ENCODE measurements at regions not wholly inside any gene's neighbourhood (a gene's known extent, or its start where the extent isn't known, plus 50 kb on each side); places are given as distances from the start of the nearest gene placed in this dataset.

DNA sequence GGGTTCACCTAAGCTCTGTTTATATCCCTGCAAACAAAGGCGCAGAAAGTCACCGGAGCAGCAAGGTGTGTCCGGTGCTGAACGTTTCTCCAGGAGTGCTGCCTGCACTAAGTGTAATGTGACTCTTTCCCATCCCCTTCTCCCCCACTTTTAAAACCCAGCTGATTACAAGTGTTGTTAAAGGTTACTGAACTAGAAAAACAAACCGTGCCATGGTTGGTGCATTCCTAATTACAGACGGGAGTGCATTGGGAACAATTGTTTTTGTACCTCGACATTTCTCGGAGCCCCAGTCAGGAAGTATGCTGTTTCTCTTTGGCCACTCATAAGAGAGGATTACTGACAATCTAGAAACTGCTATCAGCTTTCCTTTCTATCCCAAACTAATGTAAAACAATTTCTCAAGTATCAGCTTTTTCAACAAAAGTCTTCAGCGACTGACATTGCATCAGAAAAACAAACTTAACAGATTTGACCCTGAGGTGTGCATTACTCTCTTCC is 441.0 kb upstream of the SALL1 start:
- DNase-seq (ENCODE audit: low read depth), result no peak
- TF ChIP-seq, protein P1, sequence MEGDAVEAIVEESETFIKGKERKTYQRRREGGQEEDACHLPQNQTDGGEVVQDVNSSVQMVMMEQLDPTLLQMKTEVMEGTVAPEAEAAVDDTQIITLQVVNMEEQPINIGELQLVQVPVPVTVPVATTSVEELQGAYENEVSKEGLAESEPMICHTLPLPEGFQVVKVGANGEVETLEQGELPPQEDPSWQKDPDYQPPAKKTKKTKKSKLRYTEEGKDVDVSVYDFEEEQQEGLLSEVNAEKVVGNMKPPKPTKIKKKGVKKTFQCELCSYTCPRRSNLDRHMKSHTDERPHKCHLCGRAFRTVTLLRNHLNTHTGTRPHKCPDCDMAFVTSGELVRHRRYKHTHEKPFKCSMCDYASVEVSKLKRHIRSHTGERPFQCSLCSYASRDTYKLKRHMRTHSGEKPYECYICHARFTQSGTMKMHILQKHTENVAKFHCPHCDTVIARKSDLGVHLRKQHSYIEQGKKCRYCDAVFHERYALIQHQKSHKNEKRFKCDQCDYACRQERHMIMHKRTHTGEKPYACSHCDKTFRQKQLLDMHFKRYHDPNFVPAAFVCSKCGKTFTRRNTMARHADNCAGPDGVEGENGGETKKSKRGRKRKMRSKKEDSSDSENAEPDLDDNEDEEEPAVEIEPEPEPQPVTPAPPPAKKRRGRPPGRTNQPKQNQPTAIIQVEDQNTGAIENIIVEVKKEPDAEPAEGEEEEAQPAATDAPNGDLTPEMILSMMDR (IDR thresholded peaks at IDR 0.05; ENCODE audit: insufficient read depth, low read length), result no peak
- H3K4me3 ChIP-seq (ENCODE audit: low read depth, low read length), result no peak overlapping the region

DNA sequence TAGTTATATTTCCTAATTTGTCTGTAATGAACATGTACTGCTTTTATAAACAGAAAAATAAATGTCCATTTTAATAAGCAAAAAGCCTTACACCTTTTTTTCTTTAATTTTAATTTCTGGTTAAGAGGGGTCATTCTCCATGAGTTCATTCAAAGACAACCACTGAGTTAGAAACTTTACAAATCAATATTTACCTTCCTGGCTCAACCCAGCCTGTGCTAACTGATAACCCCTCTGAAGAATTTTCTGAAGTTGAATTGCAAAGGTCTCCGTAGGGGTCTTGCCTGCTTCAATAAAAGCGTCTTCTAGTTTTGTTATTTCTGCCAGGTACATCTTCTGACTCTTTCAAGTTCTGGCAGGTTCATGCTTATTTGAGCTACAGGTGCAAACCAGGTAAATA is 440.4 kb upstream of the SALL1 start:
- DNase-seq (ENCODE audit: low read depth), result no peak
- no peak overlapping the region for H3K4me3 ChIP-seq (ENCODE audit: low read depth, low read length)
- TF ChIP-seq, protein P1 (IDR thresholded peaks at IDR 0.05; ENCODE audit: insufficient read depth, low read length), result no peak

DNA sequence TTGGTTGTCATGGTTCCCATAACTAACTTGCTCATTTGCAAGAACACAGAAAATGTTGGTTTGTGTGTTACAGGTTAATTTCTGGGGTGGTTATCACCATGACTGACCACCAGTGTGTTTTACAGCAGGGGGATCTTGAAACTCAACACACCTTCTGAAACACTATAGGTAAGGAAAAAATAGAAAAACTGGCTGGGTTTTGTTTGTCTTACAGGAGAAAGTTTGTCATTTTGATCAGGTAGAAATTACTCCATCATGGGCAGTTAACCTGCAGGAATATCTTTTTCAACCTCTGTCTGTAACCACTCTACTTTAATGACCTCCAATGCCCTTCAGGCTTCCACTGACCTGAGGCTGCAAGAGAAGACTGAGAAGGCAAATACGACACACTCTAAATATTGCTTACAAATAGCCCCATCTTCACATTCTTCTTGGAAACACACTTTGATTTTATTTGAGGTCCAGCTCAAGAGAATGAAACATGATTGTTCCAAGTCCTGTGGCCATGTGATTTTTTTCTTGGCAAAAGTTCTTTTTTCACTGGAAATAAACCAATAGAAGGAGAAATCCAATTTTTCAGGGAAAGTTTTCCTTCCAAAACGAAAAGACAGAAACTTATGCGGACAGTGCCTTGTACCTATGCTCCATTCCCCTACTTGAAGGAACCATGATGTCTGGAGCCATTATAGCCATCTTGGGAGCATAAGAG is 428.7 kb upstream of the SALL1 start:
- no peak for DNase-seq (ENCODE audit: low read depth)
- TF ChIP-seq, protein P1 (IDR thresholded peaks at IDR 0.05; ENCODE audit: insufficient read depth, low read length), result no peak
- H3K4me3 ChIP-seq (ENCODE audit: low read depth, low read length), result no peak overlapping the region

DNA sequence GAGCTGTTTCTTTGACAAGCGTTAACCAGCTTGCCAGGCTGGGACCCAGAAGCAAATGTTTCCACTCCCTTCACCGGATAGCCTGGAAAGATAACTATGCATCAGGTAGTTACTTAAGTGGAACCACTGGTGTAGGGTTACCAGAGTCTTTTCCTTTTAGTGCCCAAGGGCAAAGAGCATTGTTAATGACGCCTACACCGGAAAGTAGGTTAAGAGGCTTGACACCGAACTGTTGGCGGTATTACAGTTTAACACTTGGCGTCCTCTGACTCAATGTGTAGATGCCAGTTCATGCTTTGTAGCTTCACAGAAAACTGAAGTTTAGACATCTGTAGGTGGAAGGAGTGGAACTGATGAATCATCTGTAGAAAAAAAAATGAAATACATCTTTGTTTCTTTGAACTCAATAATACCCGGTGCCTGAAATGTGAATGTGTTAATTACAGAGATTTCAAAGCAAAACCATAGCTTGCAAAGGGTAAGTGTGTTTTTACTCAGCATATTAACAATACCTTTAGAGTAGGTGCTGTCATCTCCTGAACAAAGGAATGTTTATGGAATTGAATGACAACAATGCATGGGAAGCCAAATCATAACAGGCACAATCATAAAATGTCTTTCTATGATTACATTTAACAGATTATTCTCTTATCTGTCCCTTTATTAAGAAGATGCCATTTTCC is 426.7 kb upstream of the SALL1 start:
- TF ChIP-seq, protein P1 (IDR thresholded peaks at IDR 0.05; ENCODE audit: insufficient read depth, low read length), result no peak
- DNase-seq (ENCODE audit: low read depth), result no peak
- H3K4me3 ChIP-seq (ENCODE audit: low read depth, low read length), result no peak overlapping the region

DNA sequence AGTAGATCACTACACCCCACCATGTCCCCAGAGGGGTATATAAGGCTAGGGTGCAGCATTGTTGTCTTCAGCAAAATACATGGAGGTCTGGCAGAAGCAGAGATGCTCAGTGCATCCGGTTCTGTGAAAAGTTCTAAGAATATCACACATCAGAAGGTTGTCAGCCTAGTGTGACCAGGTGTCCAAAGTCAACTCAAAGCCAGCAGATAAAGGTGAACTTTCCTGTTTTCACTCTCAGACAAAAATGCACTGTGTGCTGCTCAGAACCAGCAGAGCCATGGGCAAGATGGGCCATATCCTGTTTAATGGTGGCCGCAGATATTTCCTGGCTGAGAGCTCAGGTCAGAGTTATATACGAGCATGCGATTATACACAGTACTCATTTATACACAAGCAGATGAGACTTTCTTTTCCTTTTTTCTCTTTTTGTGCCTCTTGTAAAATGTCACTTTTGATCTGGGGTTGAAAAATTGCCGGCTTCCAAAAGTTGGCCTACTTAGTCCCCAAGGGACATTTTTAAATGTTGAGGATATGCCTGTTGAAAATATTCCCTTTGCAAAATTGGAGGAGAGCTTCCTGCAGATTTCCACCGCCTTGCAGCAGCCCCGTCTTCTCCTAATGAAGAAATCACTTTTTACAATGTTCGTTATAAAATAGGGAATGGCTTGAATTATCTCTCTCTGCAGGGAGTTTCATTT is 425.6 kb upstream of the SALL1 start:
- no peak for DNase-seq (ENCODE audit: low read depth)
- TF ChIP-seq, protein P1 (IDR thresholded peaks at IDR 0.05; ENCODE audit: insufficient read depth, low read length), result no peak
- no peak overlapping the region for H3K4me3 ChIP-seq (ENCODE audit: low read depth, low read length)

DNA sequence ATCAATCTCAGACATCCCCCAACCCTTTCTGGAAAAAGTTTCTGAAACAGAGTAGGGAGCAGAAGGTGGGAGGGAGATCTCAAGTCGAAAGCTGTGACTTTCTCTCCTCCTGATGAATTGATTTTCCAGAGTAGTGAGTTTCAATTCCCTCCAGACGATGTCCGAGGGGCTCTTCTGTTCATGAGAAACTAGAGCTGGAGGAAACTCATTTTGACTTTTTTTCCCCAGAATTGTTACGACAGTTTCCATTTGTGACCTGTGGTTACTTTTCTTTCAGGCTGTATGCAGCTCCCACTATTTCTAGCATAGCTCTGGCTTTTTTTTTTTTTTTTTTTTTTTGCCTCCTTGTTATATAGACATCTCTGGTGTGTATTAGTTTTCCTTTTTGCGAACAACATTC is 422.1 kb upstream of the SALL1 start:
- TF ChIP-seq, protein P1 (IDR thresholded peaks at IDR 0.05; ENCODE audit: insufficient read depth, low read length), result no peak
- H3K4me3 ChIP-seq (ENCODE audit: low read depth, low read length), result no peak overlapping the region
- DNase-seq (ENCODE audit: low read depth), result no peak

Measured in fibroblast of the aortic adventitia (primary cell).